ENCODE measurements at regions not wholly inside any gene's neighbourhood (a gene's known extent, or its start where the extent isn't known, plus 50 kb on each side); places are given as distances from the start of the nearest gene placed in this dataset.
"Not testable (repeated sequence)": the region's sequence is repeated elsewhere in the genome, so short reads cannot be mapped to it uniquely, and the experiment has no call there.

- H3K9ac ChIP-seq (ENCODE audit: low read length in 5 of 5), result no peak overlapping the region
- no peaks in the 10 kb centered on the region for H3K27me3 ChIP-seq (ENCODE audit: control insufficient read depth in 5 of 5, insufficient read depth in 4 of 5, low read length in 5 of 5)
- H3K9me3 ChIP-seq (ENCODE audit: control insufficient read depth in 5 of 5, low read length in 5 of 5), result no peaks in the 10 kb centered on the region
- no peak overlapping the region for H3K4me3 ChIP-seq (ENCODE audit: low read depth in 1 of 5, low read length in 5 of 5)
- no peak overlapping the region for H3K27ac ChIP-seq (ENCODE audit: low read depth, low read length)
- H3K4me1 ChIP-seq (ENCODE audit: control insufficient read depth in 5 of 5, insufficient read depth in 5 of 5, low read length in 5 of 5), result no peaks in the 10 kb centered on the region
- H3K36me3 ChIP-seq (ENCODE audit: control insufficient read depth in 5 of 5, insufficient read depth in 5 of 5, low read length in 5 of 5), result no peaks in the 10 kb centered on the region
These were observed 1582.7 kb downstream of the STIM2 start for GRCh38 chr4:28443371-28443770.

GRCh38 chr4:28443801-28444412, 1583.3 kb downstream of the STIM2 start:
- no peaks in the 10 kb centered on the region for H3K4me1 ChIP-seq (ENCODE audit: control insufficient read depth in 5 of 5, insufficient read depth in 5 of 5, low read length in 5 of 5)
- no peak overlapping the region for H3K27ac ChIP-seq (ENCODE audit: low read depth, low read length)
- H3K36me3 ChIP-seq (ENCODE audit: control insufficient read depth in 5 of 5, insufficient read depth in 5 of 5, low read length in 5 of 5), result no peaks in the 10 kb centered on the region
- no peak overlapping the region for H3K9ac ChIP-seq (ENCODE audit: low read length in 5 of 5)
- no peaks in the 10 kb centered on the region for H3K27me3 ChIP-seq (ENCODE audit: control insufficient read depth in 5 of 5, insufficient read depth in 4 of 5, low read length in 5 of 5)
- no peak overlapping the region for H3K4me3 ChIP-seq (ENCODE audit: low read depth in 1 of 5, low read length in 5 of 5)
- H3K9me3 ChIP-seq (ENCODE audit: control insufficient read depth in 5 of 5, low read length in 5 of 5), result no peaks in the 10 kb centered on the region

- no peak overlapping the region for H3K4me3 ChIP-seq (ENCODE audit: low read depth in 1 of 5, low read length in 5 of 5)
- no peaks in the 10 kb centered on the region for H3K4me1 ChIP-seq (ENCODE audit: control insufficient read depth in 5 of 5, insufficient read depth in 5 of 5, low read length in 5 of 5)
- no peaks in the 10 kb centered on the region for H3K36me3 ChIP-seq (ENCODE audit: control insufficient read depth in 5 of 5, insufficient read depth in 5 of 5, low read length in 5 of 5)
- H3K9ac ChIP-seq (ENCODE audit: low read length in 5 of 5), result no peak overlapping the region
- no peak overlapping the region for H3K27ac ChIP-seq (ENCODE audit: low read depth, low read length)
- H3K9me3 ChIP-seq (ENCODE audit: control insufficient read depth in 5 of 5, low read length in 5 of 5), result no peaks in the 10 kb centered on the region
- no peaks in the 10 kb centered on the region for H3K27me3 ChIP-seq (ENCODE audit: control insufficient read depth in 5 of 5, insufficient read depth in 4 of 5, low read length in 5 of 5)
These were observed 1584.3 kb downstream of the STIM2 start for GRCh38 chr4:28444886-28445496.

GRCh38 chr4:28449085-28449484, 1588.4 kb downstream of the STIM2 start:
- Histone ChIP-seq H3K4me1 (ENCODE audit: control insufficient read depth in 5 of 5, insufficient read depth in 5 of 5, low read length in 5 of 5) (no peaks in the 10 kb centered on the region), H3K9ac (ENCODE audit: low read length in 5 of 5) (no peak overlapping the region), H3K9me3 (ENCODE audit: control insufficient read depth in 5 of 5, low read length in 5 of 5) (peaks cover 0 to 8% (median 0%) of the 10 kb centered on the region in 5 donors), H3K4me3 (ENCODE audit: low read depth in 1 of 5, low read length in 5 of 5) (peak overlapping the region in 2 of 5 donors; percentile 9 to 40), H3K36me3 (ENCODE audit: control insufficient read depth in 5 of 5, insufficient read depth in 5 of 5, low read length in 5 of 5) (no peaks in the 10 kb centered on the region), H3K27me3 (ENCODE audit: control insufficient read depth in 5 of 5, insufficient read depth in 4 of 5, low read length in 5 of 5) (no peaks in the 10 kb centered on the region), H3K27ac (ENCODE audit: low read depth, low read length) (no peak overlapping the region)

GRCh38 chr4:28451346-28451745, 1590.7 kb downstream of the STIM2 start:
- no peaks in the 10 kb centered on the region for H3K36me3 ChIP-seq (ENCODE audit: control insufficient read depth in 5 of 5, insufficient read depth in 5 of 5, low read length in 5 of 5)
- no peak overlapping the region for H3K4me3 ChIP-seq (ENCODE audit: low read depth in 1 of 5, low read length in 5 of 5)
- no peaks in the 10 kb centered on the region for H3K4me1 ChIP-seq (ENCODE audit: control insufficient read depth in 5 of 5, insufficient read depth in 5 of 5, low read length in 5 of 5)
- H3K27ac ChIP-seq (ENCODE audit: low read depth, low read length), result no peak overlapping the region
- peaks cover 0 to 11% (median 0%) of the 10 kb centered on the region in 5 donors for H3K9me3 ChIP-seq (ENCODE audit: control insufficient read depth in 5 of 5, low read length in 5 of 5)
- no peak overlapping the region for H3K9ac ChIP-seq (ENCODE audit: low read length in 5 of 5)
- no peaks in the 10 kb centered on the region for H3K27me3 ChIP-seq (ENCODE audit: control insufficient read depth in 5 of 5, insufficient read depth in 4 of 5, low read length in 5 of 5)

GRCh38 chr4:28462766-28463700, 1602.4 kb downstream of the STIM2 start:
- no peak overlapping the region for H3K27ac ChIP-seq (ENCODE audit: low read depth, low read length)
- H3K36me3 ChIP-seq (ENCODE audit: control insufficient read depth in 5 of 5, insufficient read depth in 5 of 5, low read length in 5 of 5), result no peaks in the 10 kb centered on the region
- H3K9me3 ChIP-seq (ENCODE audit: control insufficient read depth in 5 of 5, low read length in 5 of 5), result no peaks in the 10 kb centered on the region
- H3K9ac ChIP-seq (ENCODE audit: low read length in 5 of 5), result no peak overlapping the region
- no peaks in the 10 kb centered on the region for H3K27me3 ChIP-seq (ENCODE audit: control insufficient read depth in 5 of 5, insufficient read depth in 4 of 5, low read length in 5 of 5)
- H3K4me3 ChIP-seq (ENCODE audit: low read depth in 1 of 5, low read length in 5 of 5), result no peak overlapping the region
- H3K4me1 ChIP-seq (ENCODE audit: control insufficient read depth in 5 of 5, insufficient read depth in 5 of 5, low read length in 5 of 5), result no peaks in the 10 kb centered on the region

- no peaks in the 10 kb centered on the region for H3K27me3 ChIP-seq (ENCODE audit: control insufficient read depth in 5 of 5, insufficient read depth in 4 of 5, low read length in 5 of 5)
- H3K36me3 ChIP-seq (ENCODE audit: control insufficient read depth in 5 of 5, insufficient read depth in 5 of 5, low read length in 5 of 5), result no peaks in the 10 kb centered on the region
- no peak overlapping the region for H3K27ac ChIP-seq (ENCODE audit: low read depth, low read length)
- no peak overlapping the region for H3K9ac ChIP-seq (ENCODE audit: low read length in 5 of 5)
- no peaks in the 10 kb centered on the region for H3K9me3 ChIP-seq (ENCODE audit: control insufficient read depth in 5 of 5, low read length in 5 of 5)
- H3K4me3 ChIP-seq (ENCODE audit: low read depth in 1 of 5, low read length in 5 of 5), result no peak overlapping the region
- no peaks in the 10 kb centered on the region for H3K4me1 ChIP-seq (ENCODE audit: control insufficient read depth in 5 of 5, insufficient read depth in 5 of 5, low read length in 5 of 5)
These were observed 1604.2 kb downstream of the STIM2 start for GRCh38 chr4:28464823-28465222.

GRCh38 chr4:28466886-28467285, 1606.2 kb downstream of the STIM2 start:
- H3K27me3 ChIP-seq (ENCODE audit: control insufficient read depth in 5 of 5, insufficient read depth in 4 of 5, low read length in 5 of 5); H3K36me3 ChIP-seq (ENCODE audit: control insufficient read depth in 5 of 5, insufficient read depth in 5 of 5, low read length in 5 of 5); H3K9ac ChIP-seq (ENCODE audit: low read length in 5 of 5); H3K4me1 ChIP-seq (ENCODE audit: control insufficient read depth in 5 of 5, insufficient read depth in 5 of 5, low read length in 5 of 5); H3K27ac ChIP-seq (ENCODE audit: low read depth, low read length); H3K9me3 ChIP-seq (ENCODE audit: control insufficient read depth in 5 of 5, low read length in 5 of 5); H3K4me3 ChIP-seq (ENCODE audit: low read depth in 1 of 5, low read length in 5 of 5): not testable (repeated sequence)

- no peaks in the 10 kb centered on the region for H3K4me1 ChIP-seq (ENCODE audit: control insufficient read depth in 5 of 5, insufficient read depth in 5 of 5, low read length in 5 of 5)
- H3K4me3 ChIP-seq (ENCODE audit: low read depth in 1 of 5, low read length in 5 of 5), result no peak overlapping the region
- no peaks in the 10 kb centered on the region for H3K27me3 ChIP-seq (ENCODE audit: control insufficient read depth in 5 of 5, insufficient read depth in 4 of 5, low read length in 5 of 5)
- H3K36me3 ChIP-seq (ENCODE audit: control insufficient read depth in 5 of 5, insufficient read depth in 5 of 5, low read length in 5 of 5), result no peaks in the 10 kb centered on the region
- no peaks in the 10 kb centered on the region for H3K9me3 ChIP-seq (ENCODE audit: control insufficient read depth in 5 of 5, low read length in 5 of 5)
- no peak overlapping the region for H3K27ac ChIP-seq (ENCODE audit: low read depth, low read length)
- no peak overlapping the region for H3K9ac ChIP-seq (ENCODE audit: low read length in 5 of 5)
These were observed 1608.7 kb downstream of the STIM2 start for GRCh38 chr4:28469387-28469786.

- Histone ChIP-seq H3K9ac (ENCODE audit: low read length in 5 of 5) (no peak overlapping the region), H3K4me1 (ENCODE audit: control insufficient read depth in 5 of 5, insufficient read depth in 5 of 5, low read length in 5 of 5) (no peaks in the 10 kb centered on the region), H3K4me3 (ENCODE audit: low read depth in 1 of 5, low read length in 5 of 5) (no peak overlapping the region), H3K36me3 (ENCODE audit: control insufficient read depth in 5 of 5, insufficient read depth in 5 of 5, low read length in 5 of 5) (no peaks in the 10 kb centered on the region), H3K27ac (ENCODE audit: low read depth, low read length) (no peak overlapping the region), H3K27me3 (ENCODE audit: control insufficient read depth in 5 of 5, insufficient read depth in 4 of 5, low read length in 5 of 5) (no peaks in the 10 kb centered on the region), H3K9me3 (ENCODE audit: control insufficient read depth in 5 of 5, low read length in 5 of 5) (no peaks in the 10 kb centered on the region)
These were observed 1609.2 kb downstream of the STIM2 start for GRCh38 chr4:28469886-28470285.
